HCT116 (cell line): ENCODE measurements at regions not wholly inside any gene's neighbourhood (a gene's known extent, or its start where the extent isn't known, plus 50 kb on each side); places are given as distances from the start of the nearest gene placed in this dataset.

Experiments
- ATAC-seq: fragments of 200-7000 bp; cut with Tn5 transposase; 2 replicates; pipeline ENCODE4 v1.9.1; 2020; ENCODE audit warnings: mild to moderate bottlenecking, moderate library complexity
- BruUV-seq: library from RNA; stranded (reverse); fragments of 400-500 nt; replicated peaks from 2 replicates; lab custom pipeline; 2021; lab: Mats Ljungman, UMichigan
- CTCF ChIA-PET: fragments of 300-600 bp; sonication (Branson Sonifier 250); formaldehyde crosslinking; loops from one replicate; lab custom pipeline; 2021; ENCODE audit warnings: antibody characterized with exemption; lab: Charles Lee
- POLR2A ChIA-PET: fragments of 300-600, 350-600 bp; sonication (Branson Sonifier 250); formaldehyde crosslinking; loops from one replicate; lab custom pipeline; 2021; ENCODE audit warnings: antibody characterized with exemption; lab: Charles Lee
- RAD21 ChIA-PET, 2 experiments: fragments of 300-600 bp; sonication (Branson Sonifier 250); formaldehyde crosslinking; loops; one replicate each; lab custom pipeline; 2023; ENCODE audit warnings: low total read pairs in 2 of 2; ENCODE audit not compliant: uncharacterized antibody in 2 of 2, unreplicated experiment in 2 of 2, low non-redundant PET in 1 of 2; lab: Charles Lee
- DNase-seq: peaks from one replicate; pipeline ENCODE4 v3.0.0-alpha.2; 2010; ENCODE audit warnings: low read depth, low spot score
- H2AFZ ChIP-seq: fragments of 200-600 bp; shearing (Covaris generic), sonication (generic); 2 replicates; pipeline ENCODE4 v1.6.1; 2017; ENCODE audit warnings: low read depth, mixed run types, mixed read lengths, antibody characterized with exemption, low read length; ENCODE audit not compliant: poor library complexity, severe bottlenecking
- H3K27ac ChIP-seq: 2 replicates; pipeline ENCODE4 v1.5.1; 2012; ENCODE audit warnings: low read depth, low read length
- H3K27me3 ChIP-seq: fragments of 200-600 bp; sonication (generic); 2 replicates; pipeline ENCODE4 v1.6.1; 2016; ENCODE audit warnings: mixed run types, low read length, mixed read lengths; ENCODE audit not compliant: insufficient read depth
- H3K36me3 ChIP-seq, 2 experiments: fragments of 200-500 bp in 1 of 2; fragments of 200-600 bp in 1 of 2; sonication (Bioruptor generic) in 1 of 2; sonication (generic) in 1 of 2; 2 replicates each; pipeline versions ENCODE4 v1.5.1 to v1.6.1; 2014 to 2016; ENCODE audit warnings: low read length in 2 of 2, inconsistent platforms in 1 of 2, mixed read lengths in 1 of 2, mixed run types in 1 of 2; ENCODE audit not compliant: insufficient read depth in 2 of 2, control insufficient read depth in 1 of 2
- H3K4me1 ChIP-seq, 2 experiments: fragments of 200-600 bp in 1 of 2; sonication (generic) in 1 of 2; 2 replicates each; pipeline versions ENCODE4 v1.5.1 to v1.6.1; 2012 to 2017; ENCODE audit warnings: low read length in 2 of 2, inconsistent platforms in 1 of 2, mild to moderate bottlenecking in 1 of 2, mixed read lengths in 1 of 2, mixed run types in 1 of 2, moderate library complexity in 1 of 2; ENCODE audit not compliant: insufficient read depth in 2 of 2, control insufficient read depth in 1 of 2
- H3K4me2 ChIP-seq: fragments of 200-600 bp; sonication (generic); 2 replicates; pipeline ENCODE4 v1.6.1; 2017; ENCODE audit warnings: mixed run types, low read length, mixed read lengths
- H3K4me3 ChIP-seq, 2 experiments: fragments of 200-600 bp in 1 of 2; sonication (generic) in 1 of 2; replicated peaks in 1 of 2; 2 replicates each; pipeline ENCODE4 v1.5.1; 2011 to 2016; ENCODE audit warnings: low read length in 2 of 2, control low read depth in 1 of 2, low read depth in 1 of 2, mild to moderate bottlenecking in 1 of 2, mixed read lengths in 1 of 2, mixed run types in 1 of 2
- H3K79me2 ChIP-seq: fragments of 200-600 bp; sonication (generic); 2 replicates; pipeline ENCODE4 v1.6.1; 2017; ENCODE audit warnings: mild to moderate bottlenecking, mixed run types, low read length, moderate library complexity, mixed read lengths; ENCODE audit not compliant: insufficient read depth
- H3K9ac ChIP-seq: fragments of 200-600 bp; sonication (generic); 2 replicates; pipeline ENCODE4 v1.6.1; 2016; ENCODE audit warnings: low read length, mixed read lengths
- H3K9me2 ChIP-seq: fragments of 200-600 bp; sonication (generic), shearing (Covaris generic); 2 replicates; pipeline ENCODE4 v1.6.1; 2017; ENCODE audit warnings: mixed run types, mild to moderate bottlenecking, moderate library complexity; ENCODE audit not compliant: insufficient read depth
- H3K9me3 ChIP-seq, 2 experiments: fragments of 200-500 bp in 1 of 2; fragments of 200-600 bp in 1 of 2; sonication (Bioruptor generic) in 1 of 2; sonication (generic) in 1 of 2; 2 replicates each; pipeline ENCODE4 v1.6.1; 2014 to 2017; ENCODE audit warnings: low read length in 2 of 2, mixed read lengths in 2 of 2, inconsistent platforms in 1 of 2, low read depth in 1 of 2, mild to moderate bottlenecking in 1 of 2, mixed run types in 1 of 2, moderate library complexity in 1 of 2; ENCODE audit not compliant: control insufficient read depth in 1 of 2, insufficient read depth in 1 of 2
- H4K20me1 ChIP-seq: fragments of 200-600 bp; sonication (generic), shearing (Covaris generic); 2 replicates; pipeline ENCODE4 v1.6.1; 2017; ENCODE audit warnings: mixed run types, mild to moderate bottlenecking, moderate library complexity; ENCODE audit not compliant: insufficient read depth
- CBX3 ChIP-seq: IDR thresholded peaks from 2 replicates; pipeline ENCODE4 v1.6.1; 2012; ENCODE audit warnings: low read depth
- CEBPB ChIP-seq: IDR thresholded peaks from 2 replicates; pipeline ENCODE4 v1.6.1; 2012; ENCODE audit warnings: low read depth
- EZH2 ChIP-seq: fragments of 200-600 bp; sonication (generic); IDR thresholded peaks from 2 replicates; pipeline ENCODE4 v1.6.1; 2017; ENCODE audit warnings: antibody characterized with exemption, mixed run types
- EZH2phosphoT487 ChIP-seq: fragments of 200-600 bp; IDR thresholded peaks from 2 replicates; pipeline ENCODE4 v1.6.1; 2018; ENCODE audit warnings: antibody characterized with exemption, borderline replicate concordance
- FOSL1 ChIP-seq: IDR thresholded peaks from 2 replicates; pipeline ENCODE4 v1.6.1; 2012; ENCODE audit warnings: low read depth
- JUND ChIP-seq: IDR thresholded peaks from 2 replicates; pipeline ENCODE4 v1.6.1; 2012
- MAX ChIP-seq: IDR thresholded peaks from 2 replicates; pipeline ENCODE4 v1.6.1; 2012
- POLR2A ChIP-seq: IDR thresholded peaks from 2 replicates; pipeline ENCODE4 v1.7.0; 2011; ENCODE audit warnings: borderline replicate concordance; ENCODE audit not compliant: insufficient read depth, insufficient read length; ENCODE audit errors: extremely low read depth
- POLR2AphosphoS5 ChIP-seq: IDR thresholded peaks from 2 replicates; pipeline ENCODE4 v1.6.1; 2011; ENCODE audit warnings: mild to moderate bottlenecking, low read depth, low read length, moderate library complexity
- REST ChIP-seq: IDR thresholded peaks from 2 replicates; pipeline ENCODE4 v1.6.1; 2012; ENCODE audit warnings: low read depth
- SIN3A ChIP-seq: IDR thresholded peaks from 2 replicates; pipeline ENCODE4 v1.6.1; 2012; ENCODE audit warnings: low read depth
- TCF7L2 ChIP-seq: IDR thresholded peaks from 2 replicates; pipeline ENCODE4 v1.7.0; 2011; ENCODE audit warnings: borderline replicate concordance, inconsistent platforms; ENCODE audit not compliant: insufficient read depth, insufficient read length; ENCODE audit errors: extremely low read depth
- YY1 ChIP-seq: IDR thresholded peaks from 2 replicates; pipeline ENCODE4 v1.6.1; 2011; ENCODE audit warnings: low read length, low read depth, moderate library complexity, mild to moderate bottlenecking; ENCODE audit not compliant: insufficient replicate concordance; ENCODE audit errors: extremely low read depth
- ZFX ChIP-seq: fragments of 450-650 bp; IDR thresholded peaks from 2 replicates; pipeline ENCODE4 v1.6.1; 2017
- intact Hi-C: fragments of 100-400 bp; cut with micrococcal nuclease; formaldehyde crosslinking; loops from 2 replicates; pipeline ENCODE4 v1.10.0; 2022

- H3K9me2 ChIP-seq, result no peaks in the 10 kb centered on the region
- H3K9ac ChIP-seq, result no peak overlapping the region
- ChIA-PET RAD21 (no interaction called here), POLR2A (no interaction called here), CTCF (no interaction called here)
- no peak overlapping the region for H3K4me3 ChIP-seq
- intact Hi-C loops, result no loop called here
- H3K27me3 ChIP-seq, result peaks cover 19% of the 10 kb centered on the region; the same call in 1 of the 2 replicates
- no peaks in the 10 kb centered on the region for H3K36me3 ChIP-seq
- TF ChIP-seq REST, result no peak
- TF ChIP-seq TCF7L2, result no peak
- no peak for TF ChIP-seq CEBPB
- TF ChIP-seq EZH2phosphoT487, result no peak
- TF ChIP-seq POLR2AphosphoS5, result no peak
- TF ChIP-seq POLR2A, result no peak
- no peak for TF ChIP-seq CBX3
- no peak for TF ChIP-seq ZFX
- TF ChIP-seq MAX, result no peak
- TF ChIP-seq FOSL1, result no peak
- TF ChIP-seq EZH2, result no peak
- TF ChIP-seq SIN3A, result no peak
- TF ChIP-seq JUND, result no peak
- TF ChIP-seq YY1, result no peak
- H2AFZ ChIP-seq, result no peak overlapping the region
- no peaks in the 10 kb centered on the region for H3K9me3 ChIP-seq
- no peak for DNase-seq
- ATAC-seq, result no peak
- H3K4me2 ChIP-seq, result no peak overlapping the region
- H4K20me1 ChIP-seq, result no peaks in the 10 kb centered on the region
- no peaks in the 10 kb centered on the region for H3K79me2 ChIP-seq
- H3K4me1 ChIP-seq, result no peaks in the 10 kb centered on the region
- no TSS peak for BruUV-seq
- no peak overlapping the region for H3K27ac ChIP-seq
These were observed 64.2 kb upstream of the ADPGK start for GRCh38 chr15:72847806-72848205.
